ENCODE measurements at regions not wholly inside any gene's neighbourhood (a gene's known extent, or its start where the extent isn't known, plus 50 kb on each side); places are given as distances from the start of the nearest gene placed in this dataset.
"Not testable (repeated sequence)": the region's sequence is repeated elsewhere in the genome, so short reads cannot be mapped to it uniquely, and the experiment has no call there.

DNA sequence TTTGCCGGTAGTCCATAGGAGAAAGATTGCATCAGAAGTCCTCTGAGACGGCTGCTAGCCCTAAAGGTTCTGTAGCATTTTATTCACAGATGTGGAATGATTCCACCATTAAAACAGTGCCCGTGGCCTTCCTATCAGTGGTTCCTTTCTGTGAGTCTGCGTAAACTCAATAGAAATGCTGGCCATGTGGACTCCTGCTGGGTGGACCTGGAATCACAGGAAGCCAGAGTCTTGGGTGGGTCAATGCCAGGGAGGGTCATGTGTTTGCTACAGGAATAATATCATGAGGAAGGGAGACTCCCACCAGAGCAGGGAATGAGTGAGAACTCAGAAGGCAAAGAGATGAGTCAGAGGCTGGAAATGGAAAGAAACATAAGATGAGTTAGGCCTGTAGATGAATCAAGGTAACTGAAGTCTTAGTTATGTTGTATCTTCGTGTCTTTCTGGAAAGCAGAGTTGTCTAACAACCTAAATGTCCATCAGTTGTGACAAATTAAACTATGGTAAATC is 410.4 kb upstream of the AUTS2 start:
- no peak for DNase-seq

- DNase-seq, result no peak
Measured at GRCh38 chr7:69189406-69189805, 408.9 kb upstream of the AUTS2 start.

- no peak for DNase-seq
Measured at GRCh38 chr7:69190025-69190424, 408.2 kb upstream of the AUTS2 start.

DNA sequence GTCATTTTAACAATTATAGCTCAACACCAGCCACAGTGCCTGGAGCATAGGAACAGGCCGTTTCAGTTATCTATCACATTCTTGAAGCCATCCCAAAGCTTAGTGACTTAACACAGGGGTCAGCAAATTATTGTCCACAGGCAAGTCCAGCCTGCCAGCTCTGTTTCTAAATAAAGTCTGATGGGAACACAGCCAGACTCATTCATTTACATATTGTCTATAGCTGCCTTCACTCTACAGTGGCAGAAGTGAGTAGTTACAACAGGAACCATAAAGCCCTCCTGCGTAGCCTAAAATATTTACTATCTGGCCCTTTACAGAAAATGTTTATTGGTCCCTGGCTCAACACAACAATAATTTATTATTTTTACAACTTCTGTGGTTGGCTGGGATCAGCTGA is 407.5 kb upstream of the AUTS2 start:
- no peak for DNase-seq

DNA sequence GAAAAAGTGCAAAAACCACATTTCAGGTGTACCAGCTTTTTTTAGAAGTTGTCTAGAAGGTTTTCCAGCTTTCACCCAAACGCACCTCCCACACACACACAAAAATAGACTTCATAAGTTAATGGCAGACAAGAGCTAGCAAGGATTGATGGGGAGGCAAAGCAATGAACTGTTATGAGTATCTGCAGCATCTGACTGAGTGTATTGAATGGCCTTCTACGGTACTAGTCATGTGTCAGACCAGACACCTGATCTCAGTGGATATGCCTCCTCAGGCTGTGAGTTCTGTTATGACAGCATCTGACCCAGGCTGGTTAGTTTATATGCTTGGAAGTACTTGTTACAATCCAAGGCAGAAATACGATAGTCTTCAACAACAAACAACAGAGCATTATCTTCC is 406.1 kb upstream of the AUTS2 start:
- DNase-seq, result no peak

- no peak for DNase-seq
Measured at GRCh38 chr7:69193061-69193460, 405.2 kb upstream of the AUTS2 start.

DNA sequence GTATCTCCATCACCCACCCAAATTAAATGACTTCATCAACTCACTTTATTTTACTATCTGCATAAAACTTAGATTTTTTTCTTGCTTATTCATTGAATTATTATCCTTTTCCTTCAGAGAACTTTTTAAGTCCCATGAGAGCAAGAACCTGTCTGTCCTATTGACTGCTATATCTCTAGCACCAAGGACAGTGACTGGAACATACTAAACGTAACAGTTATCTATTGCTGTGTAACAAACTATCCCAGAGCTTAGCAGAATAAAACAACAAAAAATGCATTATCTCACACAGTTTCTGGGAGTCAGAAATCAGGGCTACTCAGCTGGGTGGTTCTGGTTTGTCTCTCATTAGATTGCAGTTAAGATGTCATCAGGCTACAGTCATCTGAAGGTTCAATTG is 401.7 kb upstream of the AUTS2 start:
- DNase-seq, result no peak

GRCh38 chr7:69198250-69198649 is 400.0 kb upstream of the AUTS2 start:
- no peak for DNase-seq

GRCh38 chr7:69199041-69199440 is 399.2 kb upstream of the AUTS2 start:
- DNase-seq, result no peak

GRCh38 chr7:69199661-69200060 is 398.6 kb upstream of the AUTS2 start:
- DNase-seq, result no peak

- no peak for DNase-seq
Measured at GRCh38 chr7:69203871-69204270, 394.4 kb upstream of the AUTS2 start.

GRCh38 chr7:69204943-69205342 is 393.3 kb upstream of the AUTS2 start:
- no peak for DNase-seq

- DNase-seq, result no peak
Measured at GRCh38 chr7:69205581-69205980, 392.7 kb upstream of the AUTS2 start.

- DNase-seq, result no peak
Measured at GRCh38 chr7:69208276-69208675, 390.0 kb upstream of the AUTS2 start.

DNA sequence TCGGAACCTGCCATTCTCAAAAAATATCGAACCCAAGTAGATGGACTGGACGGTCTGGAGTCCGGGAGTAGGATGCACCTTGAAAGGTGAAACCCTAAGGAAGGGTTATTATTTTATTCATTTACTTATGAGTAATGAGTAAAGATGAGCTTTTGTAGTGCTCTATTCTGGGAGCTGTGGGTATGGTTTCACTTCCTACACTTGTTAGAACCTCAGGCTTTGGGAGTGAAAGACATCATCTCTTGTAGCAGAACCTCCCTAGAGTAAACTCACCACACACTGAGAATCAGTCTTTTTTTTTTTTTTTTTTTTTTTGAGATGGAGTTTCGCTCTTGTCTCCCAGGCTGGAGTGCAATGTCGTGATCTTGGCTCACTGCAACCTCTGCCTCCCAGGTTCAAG is 389.4 kb upstream of the AUTS2 start:
- no peak for DNase-seq

GRCh38 chr7:69211336-69211735 is 386.9 kb upstream of the AUTS2 start:
- no peak for DNase-seq

DNA sequence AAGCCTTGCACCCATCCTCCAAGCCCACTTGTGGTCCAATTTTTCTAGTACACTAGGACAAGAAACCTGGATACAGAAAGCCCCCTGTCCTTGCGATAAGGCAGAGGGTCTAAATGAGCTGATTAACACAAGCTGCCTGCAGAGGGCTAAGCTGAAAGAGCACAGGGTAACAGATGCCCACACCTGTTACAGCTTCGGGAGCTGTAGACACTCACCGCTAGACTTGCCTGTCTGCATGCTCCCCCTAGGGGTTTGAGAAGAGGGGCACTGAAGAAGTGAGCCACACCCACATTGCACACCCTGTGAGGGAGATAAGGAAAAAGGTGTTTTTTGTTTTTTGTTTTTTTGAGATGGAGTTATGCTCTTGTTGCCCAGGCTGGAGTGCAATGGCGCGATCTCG is 386.5 kb upstream of the AUTS2 start:
- peak; percentile 21 for DNase-seq

DNA sequence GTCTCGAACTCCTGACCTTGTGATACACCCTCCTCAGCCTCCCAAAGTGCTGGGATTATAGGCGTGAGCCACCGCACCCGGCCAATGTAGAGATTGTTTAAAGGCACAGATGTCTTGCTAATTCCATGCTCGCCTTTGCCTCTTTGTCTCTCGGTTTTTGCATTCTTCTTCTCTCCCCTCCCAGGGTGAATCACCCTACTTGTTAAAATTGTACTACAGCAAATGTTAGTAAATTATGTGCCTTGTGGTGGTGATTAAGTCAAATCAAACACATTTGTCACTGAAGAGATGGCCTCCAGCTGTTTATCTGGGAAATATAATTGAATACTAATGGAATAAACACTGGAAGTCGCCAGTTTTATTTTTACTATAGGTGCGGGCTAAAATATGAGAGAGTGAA is 384.4 kb upstream of the AUTS2 start:
- no peak for DNase-seq

DNA sequence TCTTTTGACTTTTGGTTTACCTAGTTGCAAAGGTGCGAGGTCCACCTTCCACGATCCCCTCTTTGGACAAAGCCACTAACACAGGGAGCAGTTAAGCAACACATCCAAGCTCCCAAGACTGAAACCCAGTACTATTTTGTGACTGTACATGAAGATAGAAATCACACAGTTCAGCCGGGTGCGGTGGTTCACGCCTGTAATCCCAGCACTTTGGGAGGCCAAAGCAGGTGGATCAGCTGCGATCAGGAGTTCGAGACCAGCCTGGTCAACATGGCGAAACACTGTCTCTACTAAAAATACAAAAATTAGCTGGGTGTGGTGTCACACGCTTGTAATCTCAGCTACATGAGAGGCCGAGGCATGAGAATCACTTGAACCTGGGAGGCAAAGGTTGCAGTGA is 382.8 kb upstream of the AUTS2 start:
- DNase-seq, result not testable (repeated sequence)

DNA sequence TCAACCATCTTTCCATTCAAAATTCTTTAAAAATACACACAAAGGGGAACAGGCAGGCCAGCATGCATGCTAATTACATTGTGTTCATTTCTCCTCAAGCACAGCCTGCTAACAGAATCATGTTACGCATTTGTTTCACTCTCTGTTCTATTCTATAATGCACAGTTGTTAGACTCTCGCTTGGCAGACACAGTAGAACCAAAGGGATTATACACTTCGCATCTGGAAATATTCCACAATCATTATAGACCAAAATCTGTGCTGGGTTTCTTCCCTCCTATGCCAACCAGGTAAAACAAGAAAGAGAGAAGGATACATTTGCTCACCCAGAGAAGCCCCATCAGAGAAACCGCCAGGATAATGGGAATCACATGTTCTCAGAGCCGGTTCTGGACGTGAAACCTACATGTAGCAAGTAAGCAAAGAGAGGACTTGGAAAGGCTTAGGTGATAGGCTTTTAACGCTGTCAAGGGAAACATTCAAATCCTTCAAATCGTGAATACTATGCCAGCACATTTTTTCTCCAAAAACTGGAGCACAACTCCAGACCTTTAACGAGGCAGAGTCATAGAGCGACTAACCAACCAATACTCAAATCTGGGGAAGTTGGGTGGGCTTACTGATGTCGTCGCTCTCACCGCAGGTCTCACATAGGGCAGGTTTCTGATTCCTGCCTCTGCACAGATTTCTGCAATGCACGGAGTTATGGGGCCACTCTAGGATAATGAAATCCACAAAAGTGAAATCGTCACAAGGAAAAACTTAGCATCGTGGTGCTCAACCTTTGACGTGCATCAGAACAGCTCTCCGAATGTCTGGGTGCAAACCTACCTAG is 380.5 kb upstream of the AUTS2 start:
- no peak for DNase-seq

- no peak for DNase-seq
Measured at GRCh38 chr7:69218576-69218975, 379.7 kb upstream of the AUTS2 start.

DNA sequence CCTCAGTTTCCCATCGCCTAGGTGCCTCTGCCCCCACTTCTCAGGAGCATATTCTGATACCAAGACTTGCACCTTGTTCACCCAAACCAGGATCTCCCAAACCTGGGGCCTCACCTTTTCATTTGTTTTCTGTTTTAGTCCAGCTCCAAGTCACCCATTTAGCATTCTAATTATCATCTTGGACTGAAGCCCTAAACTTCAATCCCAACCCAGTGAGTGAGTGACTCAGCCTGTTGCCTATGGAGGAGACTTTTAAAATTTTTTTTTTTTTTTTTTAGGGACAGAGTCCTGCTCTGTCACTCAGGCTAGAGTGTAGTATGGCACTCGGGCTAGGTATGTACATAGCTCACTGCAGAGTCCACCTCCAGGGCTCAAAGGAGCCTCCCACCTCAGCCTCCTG is 378.9 kb upstream of the AUTS2 start:
- no peak for DNase-seq

DNA sequence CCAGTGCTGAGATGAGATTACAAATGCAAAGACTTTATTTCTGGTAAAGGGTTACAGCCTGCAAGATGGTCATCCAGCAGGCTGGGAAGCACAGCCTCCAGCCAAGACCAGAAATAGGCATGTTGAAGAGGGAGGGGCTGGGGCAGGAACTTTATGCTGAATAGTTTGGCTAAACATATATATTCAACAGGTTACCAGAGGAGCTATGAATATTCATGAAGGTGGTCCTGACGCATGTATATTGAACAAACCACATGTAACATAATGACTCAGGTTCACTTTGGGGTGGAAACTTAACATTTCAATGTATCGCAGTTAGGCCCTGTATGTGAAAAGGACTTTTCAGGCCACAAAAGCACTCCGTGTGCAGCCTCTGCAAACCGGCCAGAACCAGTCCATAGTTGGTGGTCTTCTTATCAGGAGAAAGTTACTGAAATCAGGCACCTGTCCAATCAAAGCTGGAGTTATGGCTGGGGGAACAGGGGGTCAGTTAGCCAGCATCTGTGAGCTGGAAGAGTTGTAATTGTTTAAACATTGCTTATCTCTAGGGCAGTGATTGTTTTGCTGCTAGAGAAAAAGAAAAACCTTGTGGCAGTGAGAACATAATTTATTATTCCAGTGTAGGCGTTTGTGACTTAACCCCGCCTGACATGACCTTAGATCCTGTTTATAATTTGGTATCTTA is 372.9 kb upstream of the AUTS2 start:
- no peak for DNase-seq

- no peak for DNase-seq
Measured at GRCh38 chr7:69228212-69228811, 370.0 kb upstream of the AUTS2 start.

Measured in DMS 273 treated with DMSO at 0.1 percent for 48 hours (cell line).